Stimulated activated CD8-positive, alpha-beta memory T cell treated with anti-CD3 and anti-CD28 coated beads, Interleukin-4, amount 100 ng/mL, for 1 hour (primary cell): ENCODE measurements at regions not wholly inside any gene's neighbourhood (a gene's known extent, or its start where the extent isn't known, plus 50 kb on each side); places are given as distances from the start of the nearest gene placed in this dataset.
"Not testable (repeated sequence)": the region's sequence is repeated elsewhere in the genome, so short reads cannot be mapped to it uniquely, and the experiment has no call there.

Source experiments
- DNase-seq, 2 donors: peaks; one replicate each; pipeline ENCODE4 v3.0.0-alpha.2; 2020; ENCODE audit warnings: low read depth in 2 of 2, low spot score in 1 of 2

DNA sequence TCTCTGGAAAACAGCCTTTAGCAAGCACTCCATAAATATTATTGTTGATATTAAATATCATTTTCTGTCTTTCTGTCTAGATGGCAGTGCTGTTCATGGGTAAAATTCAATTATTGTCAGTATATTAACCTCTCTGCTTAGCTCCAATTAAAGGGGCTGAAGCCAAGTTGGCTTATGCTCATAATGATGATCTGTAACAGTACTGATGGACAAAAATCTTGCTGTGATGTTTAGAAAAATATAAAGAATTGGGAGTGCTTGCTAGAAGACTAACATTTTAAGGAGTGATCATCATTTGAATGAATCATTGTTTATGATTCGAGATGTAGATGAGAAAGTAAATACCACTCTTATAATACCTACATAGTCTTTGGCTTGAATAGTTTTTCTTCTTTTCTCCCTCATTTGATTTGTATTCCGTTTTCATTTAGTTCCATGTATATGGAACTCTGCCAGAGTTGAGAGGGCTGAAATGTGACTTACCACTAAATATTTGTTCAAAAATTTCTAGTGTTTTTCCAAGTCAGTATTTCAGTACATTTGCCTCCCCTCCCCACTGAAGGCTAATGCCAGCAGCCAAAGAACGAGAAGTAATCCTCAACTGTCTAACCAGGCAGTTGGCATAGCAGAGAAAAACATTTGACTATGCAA lies 538.3 kb downstream of the CSNK1G3 start:
- DNase-seq, result no peak

DNA sequence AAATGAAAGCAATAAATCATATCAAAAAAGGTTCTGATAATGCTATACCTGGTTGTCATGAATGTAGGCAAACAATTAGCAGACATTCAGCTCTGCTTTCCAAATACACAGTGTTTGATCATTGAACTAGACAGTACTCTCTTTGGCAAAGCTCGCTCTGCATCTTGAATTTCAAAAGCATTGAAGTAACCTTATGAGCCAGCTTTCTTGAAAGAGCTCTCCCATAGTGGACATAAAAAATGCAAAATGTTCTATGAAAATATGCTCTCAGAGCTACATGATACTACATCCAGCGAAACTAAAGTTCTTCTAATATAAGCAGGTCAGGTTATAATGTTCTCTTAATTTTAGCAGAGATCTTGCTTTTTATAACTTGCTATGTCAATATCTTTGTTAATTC lies 533.4 kb downstream of the CSNK1G3 start:
- no peak for DNase-seq

DNA sequence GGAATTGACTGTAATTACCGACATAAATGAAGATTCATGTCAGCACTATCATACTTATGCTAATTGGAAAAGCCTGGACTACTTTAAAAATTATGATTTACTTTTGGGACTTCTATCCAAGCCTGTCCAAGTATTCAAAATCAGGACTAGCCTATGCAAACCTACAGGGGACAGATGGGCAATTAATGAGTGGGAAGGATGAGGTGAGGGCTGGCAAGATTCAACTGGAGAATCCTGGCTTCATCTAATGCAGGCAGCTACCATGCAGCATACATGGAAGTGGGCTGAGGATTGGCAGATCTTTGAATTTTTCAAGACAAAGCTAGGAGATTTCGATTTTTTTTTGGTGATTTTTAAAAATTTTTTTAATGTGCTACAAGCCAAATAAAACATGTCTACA lies 532.6 kb downstream of the CSNK1G3 start:
- no peak for DNase-seq

DNA sequence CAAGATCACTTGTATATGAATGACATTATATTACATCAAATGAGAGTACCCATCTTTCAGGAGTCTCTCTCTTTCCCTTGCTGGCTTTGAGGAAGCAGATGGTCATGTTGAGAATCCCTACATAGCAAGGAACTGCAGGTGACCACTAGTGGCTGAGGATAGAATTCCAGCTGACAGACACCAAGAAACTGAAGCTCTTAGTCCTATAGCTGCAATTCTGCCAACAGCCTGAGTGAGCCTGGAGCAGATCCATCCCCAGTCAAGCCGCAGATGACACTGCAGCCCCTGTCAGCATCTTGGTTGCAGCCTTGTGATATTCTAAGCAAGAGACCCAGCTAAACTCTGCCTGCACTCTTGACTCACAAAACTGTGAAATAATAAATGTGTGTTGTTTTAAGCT lies 531.5 kb downstream of the CSNK1G3 start:
- no peak for DNase-seq

DNA sequence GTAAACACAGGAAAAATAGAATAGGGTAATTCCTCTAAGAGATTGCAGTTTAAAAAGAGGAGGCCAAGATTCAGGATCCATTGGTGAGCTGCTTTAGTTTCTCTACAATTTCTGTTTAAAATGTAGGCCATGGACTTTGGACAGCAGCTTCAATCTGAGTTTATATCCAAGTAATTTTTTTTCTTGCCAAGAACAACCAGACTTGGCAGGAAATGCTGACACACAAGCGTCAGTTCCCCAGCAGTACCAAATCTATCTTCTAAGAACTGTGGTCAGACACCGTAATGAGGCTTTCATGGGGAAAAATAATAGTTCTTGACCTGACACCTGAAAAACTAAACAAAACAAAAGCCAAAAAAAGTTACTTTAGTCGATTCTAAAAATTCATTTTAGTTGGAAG lies 528.8 kb downstream of the CSNK1G3 start:
- no peak for DNase-seq

DNA sequence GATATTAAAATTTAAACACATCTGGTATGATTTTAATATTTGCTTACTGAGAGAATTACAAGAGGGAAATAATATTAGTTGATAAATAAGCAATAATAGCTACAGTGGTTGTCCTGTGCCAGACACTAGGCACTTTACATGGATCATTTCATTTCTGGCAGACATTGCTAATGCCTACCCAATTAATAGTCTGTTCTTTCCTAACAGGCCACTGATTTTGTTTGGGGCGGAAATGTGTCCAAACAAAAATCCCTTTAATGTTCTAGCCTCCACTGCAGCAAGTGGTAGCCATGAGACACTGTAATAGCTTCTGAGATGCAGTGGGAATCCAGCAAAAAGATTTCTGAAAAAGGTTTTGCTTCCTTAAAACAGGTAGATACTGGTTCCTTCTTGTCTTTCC lies 527.4 kb downstream of the CSNK1G3 start:
- no peak for DNase-seq

DNA sequence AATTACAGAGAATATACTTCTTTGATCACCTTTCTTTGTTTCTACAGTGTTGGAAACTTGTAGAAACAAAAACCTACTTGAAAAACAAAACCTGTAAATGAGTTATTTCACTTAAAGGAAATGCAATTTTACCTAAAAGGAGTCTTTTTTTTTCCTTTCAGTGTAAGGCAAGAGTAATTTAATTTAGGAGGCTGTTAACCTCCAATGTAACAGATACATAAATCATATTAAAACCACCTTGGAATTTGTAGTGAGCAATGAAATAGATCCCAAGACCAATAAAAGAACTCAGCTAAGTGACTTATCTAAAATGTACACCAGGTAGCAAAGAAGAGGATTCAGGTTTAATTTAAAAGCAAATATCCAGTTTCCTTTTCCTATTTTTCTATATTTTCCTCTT lies 524.8 kb downstream of the CSNK1G3 start:
- DNase-seq, result no peak

DNA sequence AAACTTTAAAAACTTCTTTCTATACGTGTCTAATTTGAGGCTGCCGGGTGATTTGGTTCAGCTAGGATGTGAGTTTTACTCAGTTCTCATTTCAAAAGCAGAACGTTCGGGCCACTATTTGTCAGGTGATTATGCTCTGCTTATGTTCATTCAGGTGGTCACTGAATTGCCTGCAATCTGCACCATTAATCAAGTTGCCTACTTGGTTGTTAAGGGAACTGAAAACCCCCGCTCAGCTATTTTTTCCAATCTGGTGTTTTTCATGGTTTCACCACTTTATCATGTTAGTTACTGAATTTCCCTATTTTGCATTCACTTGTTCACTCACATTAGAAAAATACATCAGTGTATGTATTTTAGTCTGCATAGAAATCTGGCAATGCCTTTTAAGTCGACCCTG lies 523.0 kb downstream of the CSNK1G3 start:
- no peak for DNase-seq

DNA sequence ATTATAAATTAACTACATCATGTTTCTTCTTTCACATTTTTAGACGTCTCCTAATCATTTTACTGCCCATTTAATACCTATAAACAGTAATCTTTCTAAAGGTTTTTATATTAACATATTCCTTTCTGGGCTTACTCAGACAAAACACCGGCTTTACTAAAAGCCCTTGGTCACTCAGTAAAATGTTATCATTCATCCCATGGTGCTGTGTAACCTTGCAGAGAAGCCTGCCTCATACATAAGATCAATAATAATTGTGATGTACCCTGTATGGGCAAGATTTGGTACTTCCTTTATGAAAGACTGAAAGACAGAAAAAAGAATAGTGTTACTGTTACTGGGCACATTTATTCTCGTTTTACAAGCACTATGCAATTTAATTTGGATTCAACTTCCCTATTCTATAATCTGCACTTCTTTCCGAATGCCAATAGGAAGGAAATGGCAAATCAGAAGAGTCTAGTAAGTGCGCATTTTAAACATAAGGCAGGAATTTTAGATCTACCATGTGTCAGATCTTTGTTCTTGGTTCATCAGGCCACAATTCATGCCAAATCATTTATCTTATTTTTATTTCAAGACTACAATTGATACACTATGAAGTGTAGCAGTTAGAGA lies 522.2 kb downstream of the CSNK1G3 start:
- no peak for DNase-seq

DNA sequence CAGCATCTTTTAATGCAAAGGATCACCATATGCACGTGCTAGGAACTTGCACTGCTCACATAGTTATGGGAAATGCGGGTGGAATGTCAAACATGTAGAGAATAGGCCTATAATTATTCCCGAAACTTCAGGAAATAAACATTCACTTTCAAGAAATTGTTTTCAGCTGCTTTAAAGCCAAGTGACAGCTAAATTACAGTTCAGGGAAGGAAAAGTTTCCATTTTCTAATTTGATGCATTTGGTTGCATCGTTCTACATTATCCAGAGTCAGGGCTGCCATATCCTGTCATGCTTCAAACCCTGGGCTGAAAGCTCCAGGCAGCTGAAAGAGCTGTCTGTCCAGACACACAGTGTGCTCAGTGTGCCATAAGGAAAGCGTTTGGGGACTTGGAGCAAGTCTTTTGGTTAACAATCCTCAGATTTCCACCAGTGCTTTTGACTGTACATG lies 518.1 kb downstream of the CSNK1G3 start:
- DNase-seq, result no peak

DNA sequence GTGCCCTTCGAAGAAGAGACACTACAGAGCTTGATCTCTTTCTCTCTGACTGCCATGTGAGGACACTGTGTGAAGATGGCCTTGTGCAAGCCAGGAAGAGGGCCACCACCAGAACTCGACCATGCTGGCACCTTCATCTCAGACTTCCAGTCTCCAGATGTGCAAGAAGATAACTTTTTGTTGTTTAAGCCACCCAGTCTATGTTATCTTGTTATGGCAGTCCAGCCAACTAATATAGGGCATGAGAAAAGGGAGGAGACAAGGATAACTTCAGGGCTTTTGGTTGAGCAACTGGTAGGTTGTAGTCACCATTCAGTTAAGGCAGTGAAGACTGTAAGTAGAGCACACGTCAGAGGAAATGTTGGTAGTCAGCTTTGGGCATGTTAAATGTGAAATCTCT lies 515.5 kb downstream of the CSNK1G3 start:
- no peak for DNase-seq

DNA sequence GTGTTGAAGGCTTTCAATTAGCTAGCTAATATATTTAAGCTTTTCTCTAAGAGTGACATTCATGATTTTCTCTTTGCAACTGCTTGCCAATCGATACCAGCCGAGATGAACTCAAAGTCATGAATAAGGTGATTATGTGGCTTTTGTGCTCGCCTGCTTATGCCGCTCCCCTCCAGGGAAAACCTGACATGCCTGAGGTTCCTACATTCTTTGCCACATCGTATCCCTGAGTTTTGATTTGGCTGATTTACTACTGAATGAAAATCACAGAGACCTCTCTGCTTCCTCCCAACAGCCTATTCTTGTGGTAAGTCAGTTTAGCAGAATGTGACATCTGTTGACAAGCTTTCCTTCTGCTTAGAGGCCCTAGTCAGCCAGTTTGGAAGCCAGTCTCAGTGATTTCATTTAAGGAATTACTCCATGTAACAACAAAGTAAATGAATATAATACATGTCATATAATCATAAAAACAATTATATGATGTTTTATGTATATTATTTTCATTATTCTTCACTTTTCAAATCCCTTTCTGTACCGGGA lies 513.4 kb downstream of the CSNK1G3 start:
- no peak for DNase-seq

DNA sequence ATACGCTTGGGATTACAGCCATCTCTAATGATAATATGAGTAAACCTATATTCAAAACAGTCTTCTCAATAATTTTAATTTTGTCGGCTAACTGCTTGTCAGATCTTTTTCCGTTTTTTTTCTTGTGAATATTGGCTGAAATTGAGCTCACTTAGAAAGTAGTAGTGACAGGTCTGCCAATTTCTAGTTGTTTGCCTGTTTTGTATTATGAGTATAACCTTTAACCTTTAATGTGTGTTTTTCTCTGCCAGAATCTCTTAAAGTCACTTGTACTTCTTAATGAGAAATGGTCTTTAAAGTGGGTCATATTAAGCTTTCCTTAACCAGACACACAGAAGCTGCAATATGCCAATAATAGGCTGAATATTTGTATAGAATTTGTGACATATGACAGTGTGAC lies 511.0 kb downstream of the CSNK1G3 start:
- no peak for DNase-seq

DNA sequence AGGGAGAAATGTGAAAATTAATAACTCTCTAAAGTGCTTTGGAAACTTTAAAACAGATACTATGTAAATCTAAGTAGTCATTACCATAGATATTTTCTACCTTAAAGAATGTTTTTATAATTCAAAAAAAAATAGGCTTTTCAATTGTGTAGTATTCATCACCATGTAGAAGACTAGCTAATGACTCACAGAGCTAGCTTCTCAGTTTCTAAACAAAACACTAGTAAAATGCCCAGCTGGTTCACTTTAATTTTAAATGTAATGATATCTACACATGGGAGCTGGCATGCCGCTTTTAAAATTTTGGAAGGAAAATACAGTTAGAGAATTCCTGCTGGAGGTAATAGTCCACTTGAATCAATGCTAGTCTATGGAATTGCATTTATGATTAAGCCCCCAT lies 509.8 kb downstream of the CSNK1G3 start:
- no peak for DNase-seq

DNA sequence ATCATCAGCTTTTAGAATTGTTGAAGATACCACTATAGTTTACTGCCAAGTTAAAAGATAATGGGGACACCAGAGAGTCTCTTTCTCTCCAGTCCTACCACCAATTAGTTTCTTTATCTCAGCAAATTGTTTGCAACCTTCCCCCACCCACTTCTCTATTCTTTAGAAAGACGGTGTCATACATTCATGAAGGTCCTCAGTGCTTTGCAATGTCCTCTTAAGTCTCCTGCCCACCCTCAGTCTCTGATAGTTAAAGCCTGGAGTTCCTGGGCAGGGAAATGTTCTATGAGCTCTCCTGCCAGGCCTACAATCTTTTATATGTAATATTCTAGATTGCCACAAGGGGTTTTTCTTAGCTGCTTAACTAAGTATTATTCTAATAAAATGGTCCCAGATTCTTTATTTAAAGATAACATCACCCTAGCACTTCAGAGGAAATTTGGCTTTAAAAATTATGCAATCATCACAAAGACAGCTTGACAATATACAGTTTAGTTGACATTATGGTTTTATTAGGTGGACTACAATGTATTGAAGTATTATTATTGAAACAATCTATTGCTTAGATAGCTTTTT lies 509.2 kb downstream of the CSNK1G3 start:
- no peak for DNase-seq

DNA sequence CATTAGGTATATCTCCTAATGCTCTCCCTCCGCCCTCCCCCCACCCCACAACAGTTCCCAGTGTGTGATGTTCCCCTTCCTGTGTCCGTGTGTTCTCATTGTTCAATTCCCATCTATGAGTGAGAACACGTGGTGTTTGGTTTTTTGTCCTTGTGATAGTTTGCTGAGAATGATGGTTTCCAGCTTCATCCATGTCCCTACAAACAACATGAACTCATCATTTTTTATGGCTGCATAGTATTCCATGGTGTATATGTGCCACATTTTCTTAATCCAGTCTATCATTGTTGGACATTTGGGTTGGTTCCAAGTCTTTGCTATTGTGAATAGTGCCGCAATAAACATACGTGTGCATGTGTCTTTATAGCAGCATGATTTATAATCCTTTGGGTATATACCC lies 505.3 kb downstream of the CSNK1G3 start:
- not testable (repeated sequence) for DNase-seq

DNA sequence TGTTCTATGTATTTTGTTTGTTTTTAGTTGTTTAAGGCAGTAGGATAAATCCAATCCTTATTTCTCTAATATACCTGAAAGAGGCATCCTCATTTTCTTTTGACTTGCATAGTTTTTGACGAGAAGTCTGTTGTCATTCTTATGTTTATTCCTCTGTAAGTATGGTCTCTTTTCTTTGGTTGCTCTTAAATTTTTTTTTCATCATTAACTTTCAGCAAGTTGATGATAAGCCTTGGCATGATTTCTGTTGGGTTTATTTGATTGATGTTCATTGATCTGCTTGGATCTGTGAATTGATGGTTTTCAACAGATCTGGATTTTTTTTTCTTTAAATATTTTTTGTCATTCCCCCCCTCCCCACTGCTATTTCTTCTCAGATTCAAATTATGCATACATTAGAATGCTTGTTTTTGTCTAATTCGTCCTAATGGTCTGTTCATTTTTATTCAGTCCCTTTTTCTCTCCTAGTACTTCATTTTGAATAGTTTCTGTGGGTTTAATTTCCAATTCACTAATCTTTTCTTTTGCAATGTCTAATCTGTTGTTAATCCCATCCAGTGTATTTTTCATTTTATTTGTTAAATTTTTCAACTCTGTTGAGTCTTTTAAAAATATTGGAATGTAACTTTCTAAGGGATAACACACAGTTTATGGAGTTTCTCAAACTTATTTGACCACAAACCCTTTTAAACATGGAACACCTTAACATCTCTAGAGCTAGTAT lies 495.9 kb downstream of the CSNK1G3 start:
- DNase-seq, result no peak

DNA sequence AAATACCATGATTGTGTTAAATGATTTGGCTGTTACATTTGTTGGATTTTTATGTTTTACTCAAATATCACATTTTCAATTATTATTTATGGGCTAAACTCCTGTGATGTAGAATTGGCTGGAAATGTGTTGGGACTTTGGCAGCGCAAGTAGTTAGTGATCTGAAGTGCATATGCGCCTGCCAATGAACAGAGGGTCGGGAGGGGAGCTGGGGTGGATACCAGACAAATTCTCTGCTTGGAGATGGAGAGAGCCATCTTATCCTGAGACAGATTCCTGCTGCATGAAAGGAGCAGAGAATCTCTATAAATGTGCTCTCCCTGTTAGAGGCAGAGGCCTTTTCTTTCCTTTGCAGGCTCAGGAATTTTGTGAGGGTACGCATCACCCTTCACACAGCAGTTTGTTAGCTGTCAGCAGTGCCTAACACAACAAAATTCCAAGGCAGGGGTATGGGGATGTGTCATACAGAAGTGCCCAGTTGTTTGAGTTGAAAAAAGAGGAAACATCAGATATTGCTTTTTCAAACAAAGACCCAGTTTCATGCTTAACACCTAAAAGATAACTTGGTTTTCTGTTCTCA lies 489.1 kb downstream of the CSNK1G3 start:
- DNase-seq, result no peak

DNA sequence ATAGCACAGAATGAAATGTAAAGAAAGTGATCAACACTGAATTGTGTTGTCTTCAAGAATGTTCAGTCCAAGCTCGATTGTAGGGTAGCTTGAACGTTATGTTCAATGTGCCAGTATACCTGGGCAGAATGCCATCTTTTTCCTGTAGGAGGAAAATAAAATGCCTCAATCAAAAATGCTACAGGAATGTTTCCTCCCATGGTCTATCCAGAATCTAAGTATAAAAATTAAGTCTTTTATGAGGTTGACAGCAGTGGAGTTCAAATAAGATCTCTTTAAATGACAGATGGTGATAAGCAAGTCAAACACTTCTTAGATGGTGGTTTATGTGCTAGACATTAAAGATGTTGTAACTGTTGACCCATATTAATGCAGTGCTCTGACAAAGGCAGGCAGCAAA lies 488.6 kb downstream of the CSNK1G3 start:
- no peak for DNase-seq

DNA sequence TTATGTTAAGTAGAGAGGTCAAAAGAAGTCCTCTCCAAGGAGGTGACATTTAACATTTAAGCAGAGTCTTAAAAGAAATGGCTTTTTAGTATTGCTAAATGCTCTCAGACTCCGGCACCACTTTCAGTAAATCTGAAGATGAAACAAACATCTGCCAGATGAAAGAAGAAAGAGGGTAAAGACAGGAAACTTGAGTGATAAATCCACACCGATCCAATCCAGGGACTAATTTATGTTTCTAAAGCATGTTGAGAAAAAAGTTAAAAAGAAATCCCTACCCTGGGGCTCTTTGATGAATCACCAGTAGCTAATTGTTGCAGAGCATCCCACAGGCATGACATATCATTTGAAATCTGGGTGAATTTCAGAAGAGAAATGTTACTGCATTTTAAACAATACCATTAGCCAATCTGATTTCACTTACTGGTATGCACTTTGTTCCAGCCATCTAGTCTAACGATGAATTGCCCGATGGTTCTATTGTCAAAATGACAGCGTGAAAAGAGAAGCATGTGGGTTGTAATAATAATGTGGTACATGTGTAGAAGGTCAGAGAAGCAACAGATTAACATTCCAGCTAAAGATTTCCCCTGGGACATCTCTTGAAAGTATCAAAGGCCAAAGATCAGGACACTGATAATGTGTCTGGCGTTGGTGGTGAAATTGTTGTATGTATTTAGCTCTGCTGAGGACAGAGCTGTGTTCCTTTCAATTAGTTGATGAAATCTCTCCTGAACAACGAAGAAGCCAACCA lies 485.7 kb downstream of the CSNK1G3 start:
- no peak for DNase-seq

DNA sequence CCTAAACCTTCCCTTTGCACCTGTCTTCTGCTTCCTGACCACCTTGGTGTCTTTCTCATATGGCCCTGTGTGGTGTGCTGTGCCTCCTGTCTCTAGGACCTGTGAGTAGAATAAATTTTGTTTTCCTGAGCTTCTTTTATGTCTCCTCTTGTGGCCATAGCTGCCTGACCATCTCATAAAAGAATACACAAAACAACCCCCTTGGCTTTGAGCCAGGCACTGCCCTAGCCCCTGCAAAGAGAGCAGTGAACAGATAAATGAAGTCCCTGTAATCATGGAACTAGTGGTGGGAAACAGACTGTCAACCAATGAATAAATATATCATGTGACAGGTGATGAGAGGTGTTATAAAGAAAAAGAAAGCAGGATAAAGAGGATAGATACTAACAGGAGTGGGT lies 485.1 kb downstream of the CSNK1G3 start:
- no peak for DNase-seq
